HepG2 (cell line): ENCODE measurements at regions not wholly inside any gene's neighbourhood (a gene's known extent, or its start where the extent isn't known, plus 50 kb on each side); places are given as distances from the start of the nearest gene placed in this dataset.
A peak's percentile ranks its signal among the peaks of the same experiment; 100 is the strongest.

Experiments
- ATAC-seq: fragments of 200-7000 bp; cut with Tn5 transposase; 3 replicates; pipeline ENCODE4 v1.9.1; 2020; ENCODE audit warnings: mild to moderate bottlenecking, moderate library complexity
- BruUV-seq: library from RNA; stranded (reverse); fragments of 400-500 nt; replicated peaks from 2 replicates; lab custom pipeline; 2021; lab: Mats Ljungman, UMichigan
- CTCF ChIA-PET: fragments of 300-600 bp; formaldehyde crosslinking; extraction: SDS; loops from one replicate; lab custom pipeline; 2021; ENCODE audit warnings: low total read pairs, inconsistent platforms, low intra/inter-chr PET ratio; lab: Yijun Ruan, JAX
- POLR2A ChIA-PET: fragments of 350-600 bp; sonication (Branson Sonifier 250); formaldehyde crosslinking; loops from one replicate; lab custom pipeline; 2020; ENCODE audit warnings: antibody characterized with exemption, inconsistent platforms; lab: Yijun Ruan, JAX
- DNase-seq: peaks from one replicate; pipeline ENCODE4 v3.0.0-alpha.2; 2015; ENCODE audit warnings: low spot score
- FAIRE-seq: peaks from 3 replicates; lab custom pipeline; 2011; peaks lifted over from hg19 to GRCh38; lab: Jason Lieb, UNC
- H2AFZ ChIP-seq: one replicate; pipeline ENCODE4 v1.6.1; 2011; ENCODE audit warnings: low read length, inconsistent platforms
- H3K27ac ChIP-seq: fragments of 300-600 bp; 3 replicates; pipeline ENCODE4 v1.8.0; 2011; ENCODE audit warnings: mixed run types, mild to moderate bottlenecking, mixed read lengths, low read length, inconsistent platforms; ENCODE audit not compliant: insufficient read depth; ENCODE audit errors: extremely low read length
- H3K27me3 ChIP-seq, 2 experiments: fragments of 200-600 bp in 1 of 2; 2 replicates in 1 of 2; 3 replicates in 1 of 2; pipeline versions ENCODE4 v1.6.0 to v1.8.0; 2011; ENCODE audit warnings: low read length in 2 of 2, mild to moderate bottlenecking in 2 of 2, moderate library complexity in 2 of 2, inconsistent platforms in 1 of 2; ENCODE audit not compliant: insufficient read depth in 2 of 2, control insufficient read depth in 1 of 2
- H3K36me3 ChIP-seq, 2 experiments: fragments of 200-600 bp in 1 of 2; replicated peaks in 1 of 2; 2 replicates in 1 of 2; 3 replicates in 1 of 2; pipeline versions ENCODE4 v1.5.1 to v1.8.0; 2011; ENCODE audit warnings: low read length in 2 of 2, inconsistent platforms in 1 of 2; ENCODE audit not compliant: insufficient read depth in 2 of 2, control insufficient read depth in 1 of 2
- H3K4me1 ChIP-seq: 2 replicates; pipeline ENCODE4 v1.5.1; 2012; ENCODE audit warnings: low read length, inconsistent platforms; ENCODE audit not compliant: insufficient read depth
- H3K4me2 ChIP-seq: 2 replicates; pipeline ENCODE4 v1.6.0; 2011; ENCODE audit warnings: low read depth, low read length, inconsistent platforms
- H3K4me3 ChIP-seq, 3 experiments: fragments of 200-600 bp in 1 of 3; sonication (generic), shearing (Covaris generic) in 1 of 3; replicated peaks in 1 of 3; 2 replicates each; pipeline ENCODE4 v1.5.1; 2011 to 2016; ENCODE audit warnings: low read length in 3 of 3, inconsistent platforms in 2 of 3, low read depth in 2 of 3, mild to moderate bottlenecking in 2 of 3, control low read depth in 1 of 3, mixed read lengths in 1 of 3; ENCODE audit not compliant: insufficient read depth in 1 of 3
- H3K79me2 ChIP-seq: one replicate; pipeline ENCODE4 v1.6.1; 2011; ENCODE audit warnings: low read length, inconsistent platforms; ENCODE audit not compliant: insufficient read depth
- H3K9ac ChIP-seq: 2 replicates; pipeline ENCODE4 v1.6.0; 2011; ENCODE audit warnings: mild to moderate bottlenecking, low read depth, low read length, inconsistent platforms; ENCODE audit not compliant: insufficient read depth
- H3K9me3 ChIP-seq: 2 replicates; pipeline ENCODE4 v1.5.1; 2012; ENCODE audit warnings: mild to moderate bottlenecking, low read length
- H4K20me1 ChIP-seq: 2 replicates; pipeline ENCODE4 v1.6.0; 2011; ENCODE audit warnings: inconsistent platforms, mild to moderate bottlenecking, low read length, moderate library complexity; ENCODE audit not compliant: insufficient read depth
- HNF4A ChIP-seq: sonication (generic); formaldehyde crosslinking; IDR thresholded peaks from 2 replicates; pipeline ENCODE4 v1.4.0; 2020; ENCODE audit warnings: missing genetic modification reagents
- MAFF ChIP-seq: IDR thresholded peaks from 2 replicates; pipeline ENCODE4 v1.6.1; 2011; ENCODE audit warnings: low read depth, low read length, improper control_type of control experiment
- MAFK ChIP-seq, 2 experiments: IDR thresholded peaks in 1 of 2; conservative IDR thresholded peaks in 1 of 2; 2 replicates each; pipeline ENCODE4 v1.6.1; 2011; ENCODE audit warnings: improper control_type of control experiment in 2 of 2, low read length in 2 of 2
- TIGD3 ChIP-seq: sonication (generic); formaldehyde crosslinking; IDR thresholded peaks from 2 replicates; pipeline ENCODE4 v1.5.1; 2020; ENCODE audit warnings: mild to moderate bottlenecking, missing genetic modification reagents, borderline replicate concordance
- ZBTB7A ChIP-seq: sonication (generic); formaldehyde crosslinking; IDR thresholded peaks from 2 replicates; pipeline ENCODE4 v1.8.0; 2022; ENCODE audit warnings: mild to moderate bottlenecking, missing genetic modification reagents
- ZNF780A ChIP-seq: sonication (generic); formaldehyde crosslinking; IDR thresholded peaks from 2 replicates; pipeline ENCODE4 v1.8.0; 2022; ENCODE audit warnings: mild to moderate bottlenecking, missing genetic modification reagents, moderate library complexity
- WGBS: methylation state at CpG from one replicate; pipeline ENCODE4 v1.1.6; 2017; ENCODE audit warnings: low lambda C conversion rate; 5-methylcytosine and 5-hydroxymethylcytosine counted together
- in situ Hi-C: cut with HindIII; loops from 2 replicates; pipeline ENCODE4 v1.10.0; 2017; ENCODE audit warnings: low pct_unique_long_range_greater_than_20kb; ENCODE audit not compliant: extremely low pct_ligation_motif_present
- intact Hi-C: fragments of 100-400 bp; cut with micrococcal nuclease; formaldehyde crosslinking; loops from one replicate; pipeline ENCODE4 v1.10.0; 2022; ENCODE audit not compliant: unreplicated experiment

- TF ChIP-seq TIGD3 (CRISPR knock-in tag) (no peak), MAFK (conservative IDR thresholded peaks at IDR 0.05 in 1 of 2, IDR thresholded peaks at IDR 0.05 in 1 of 2; ENCODE audit: low read length in 2 of 2) (peak; percentile 59 to 62), MAFF (peak; percentile 47)
- no peak overlapping the region for H2AFZ ChIP-seq
- H4K20me1 ChIP-seq, result no peaks in the 10 kb centered on the region
- no peak for ATAC-seq
- no peaks in the 10 kb centered on the region for H3K9me3 ChIP-seq
- no peak for FAIRE-seq
- no peak overlapping the region for H3K4me3 ChIP-seq
- no peak overlapping the region for H3K27ac ChIP-seq
- no peak for DNase-seq
- H3K27me3 ChIP-seq, result no peaks in the 10 kb centered on the region
- no TSS peak for BruUV-seq
- H3K79me2 ChIP-seq, result no peaks in the 10 kb centered on the region
- 0% methylated on average over 2 of the region's 2 CpGs for WGBS
- no peaks in the 10 kb centered on the region for H3K4me1 ChIP-seq
- H3K9ac ChIP-seq, result no peak overlapping the region
- intact Hi-C loops, result no loop called here
- no peaks in the 10 kb centered on the region for H3K36me3 ChIP-seq
- in situ Hi-C loops, result no loop called here
- no peak overlapping the region for H3K4me2 ChIP-seq
- ChIA-PET POLR2A (no interaction called here), CTCF (no interaction called here)
Measured at GRCh38 chr5:117424559-117424958, 849.9 kb upstream of the SEMA6A start.

GRCh38 chr5:117417501-117417900 lies 842.9 kb upstream of the SEMA6A start:
- H3K27ac ChIP-seq, result no peak overlapping the region
- 0% methylated on average over 1 of the region's 1 CpG for WGBS
- DNase-seq (no peak), ATAC-seq (no peak), FAIRE-seq (no peak)
- POLR2A ChIA-PET, result no interaction called here
- TF ChIP-seq ZNF780A (no peak), HNF4A (CRISPR knock-in tag) (no peak), ZBTB7A (CRISPR knock-in tag) (no peak)
- H3K27me3 ChIP-seq, result no peaks in the 10 kb centered on the region
- H3K9ac ChIP-seq, result no peak overlapping the region
- no TSS peak for BruUV-seq
- no peaks in the 10 kb centered on the region for H3K9me3 ChIP-seq
- intact Hi-C loops (no loop called here), in situ Hi-C loops (no loop called here)
- no peaks in the 10 kb centered on the region for H3K36me3 ChIP-seq
- no peak overlapping the region for H3K4me3 ChIP-seq
- no peaks in the 10 kb centered on the region for H4K20me1 ChIP-seq
- H3K4me2 ChIP-seq, result no peak overlapping the region
- H3K4me1 ChIP-seq, result no peaks in the 10 kb centered on the region
- CTCF ChIA-PET, result no interaction called here
- H2AFZ ChIP-seq, result no peak overlapping the region
- H3K79me2 ChIP-seq, result no peaks in the 10 kb centered on the region
